ENCODE measurements at regions not wholly inside any gene's neighbourhood (a gene's known extent, or its start where the extent isn't known, plus 50 kb on each side); places are given as distances from the start of the nearest gene placed in this dataset.

DNA sequence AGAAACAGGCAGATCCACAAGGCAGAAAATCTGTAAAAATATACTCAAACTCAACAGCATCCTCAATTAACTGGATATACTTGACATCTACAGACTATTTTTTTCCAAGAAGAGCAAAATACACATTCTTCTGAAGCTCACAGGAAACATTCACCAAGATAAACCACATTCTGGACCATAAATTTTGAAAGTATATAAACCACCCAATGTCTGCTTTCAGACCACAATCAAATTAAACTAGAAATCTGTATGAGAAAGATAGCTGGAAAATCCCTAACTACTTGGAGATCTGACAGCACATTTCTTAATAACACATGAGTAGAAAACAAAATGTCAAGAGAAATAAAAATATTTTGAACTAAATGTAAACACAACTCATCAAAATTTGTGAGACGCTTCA, 195.5 kb downstream of the ERMARD start:
- TF ChIP-seq SIN3A (IDR thresholded peaks at IDR 0.05; ENCODE audit: borderline replicate concordance, insufficient read depth, low read length) = no peak
- TF ChIP-seq, protein P1, sequence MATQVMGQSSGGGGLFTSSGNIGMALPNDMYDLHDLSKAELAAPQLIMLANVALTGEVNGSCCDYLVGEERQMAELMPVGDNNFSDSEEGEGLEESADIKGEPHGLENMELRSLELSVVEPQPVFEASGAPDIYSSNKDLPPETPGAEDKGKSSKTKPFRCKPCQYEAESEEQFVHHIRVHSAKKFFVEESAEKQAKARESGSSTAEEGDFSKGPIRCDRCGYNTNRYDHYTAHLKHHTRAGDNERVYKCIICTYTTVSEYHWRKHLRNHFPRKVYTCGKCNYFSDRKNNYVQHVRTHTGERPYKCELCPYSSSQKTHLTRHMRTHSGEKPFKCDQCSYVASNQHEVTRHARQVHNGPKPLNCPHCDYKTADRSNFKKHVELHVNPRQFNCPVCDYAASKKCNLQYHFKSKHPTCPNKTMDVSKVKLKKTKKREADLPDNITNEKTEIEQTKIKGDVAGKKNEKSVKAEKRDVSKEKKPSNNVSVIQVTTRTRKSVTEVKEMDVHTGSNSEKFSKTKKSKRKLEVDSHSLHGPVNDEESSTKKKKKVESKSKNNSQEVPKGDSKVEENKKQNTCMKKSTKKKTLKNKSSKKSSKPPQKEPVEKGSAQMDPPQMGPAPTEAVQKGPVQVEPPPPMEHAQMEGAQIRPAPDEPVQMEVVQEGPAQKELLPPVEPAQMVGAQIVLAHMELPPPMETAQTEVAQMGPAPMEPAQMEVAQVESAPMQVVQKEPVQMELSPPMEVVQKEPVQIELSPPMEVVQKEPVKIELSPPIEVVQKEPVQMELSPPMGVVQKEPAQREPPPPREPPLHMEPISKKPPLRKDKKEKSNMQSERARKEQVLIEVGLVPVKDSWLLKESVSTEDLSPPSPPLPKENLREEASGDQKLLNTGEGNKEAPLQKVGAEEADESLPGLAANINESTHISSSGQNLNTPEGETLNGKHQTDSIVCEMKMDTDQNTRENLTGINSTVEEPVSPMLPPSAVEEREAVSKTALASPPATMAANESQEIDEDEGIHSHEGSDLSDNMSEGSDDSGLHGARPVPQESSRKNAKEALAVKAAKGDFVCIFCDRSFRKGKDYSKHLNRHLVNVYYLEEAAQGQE (IDR thresholded peaks at IDR 0.05; ENCODE audit: insufficient read depth in 1 of 2, low read depth in 2 of 2, low read length in 2 of 2) = no peak
- no peak for TF ChIP-seq TAF1 (IDR thresholded peaks at IDR 0.05; ENCODE audit: borderline replicate concordance, insufficient read depth, low read length)
- TF ChIP-seq POLR2AphosphoS5 (IDR thresholded peaks at IDR 0.05; ENCODE audit: low read depth, low read length) = no peak
- no peak for TF ChIP-seq FOXP2 (optimal IDR thresholded peaks at IDR 0.05; ENCODE audit: borderline replicate concordance, extremely low read depth, extremely low read length, insufficient read depth)

DNA sequence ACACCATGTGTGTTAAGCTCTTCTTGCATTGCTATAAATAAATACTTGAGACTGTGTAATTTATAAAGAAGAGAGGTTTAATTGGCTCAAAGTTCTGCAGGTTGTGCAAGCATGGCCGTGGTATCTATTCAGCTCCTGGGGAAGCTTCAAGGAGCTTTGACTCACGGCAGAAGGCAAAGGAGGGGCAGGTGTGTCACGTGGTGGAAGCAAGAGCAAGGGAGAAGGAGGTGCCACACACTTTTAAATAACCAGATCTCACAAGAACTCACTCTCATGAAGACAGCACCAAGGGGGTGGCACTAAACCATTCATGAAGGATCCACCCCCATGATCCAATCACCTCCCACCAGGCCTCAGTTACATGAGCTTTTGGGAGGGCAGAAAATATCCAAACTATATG, 193.7 kb downstream of the ERMARD start:
- TF ChIP-seq POLR2AphosphoS5 (IDR thresholded peaks at IDR 0.05; ENCODE audit: low read depth, low read length) (no peak), FOXP2 (optimal IDR thresholded peaks at IDR 0.05; ENCODE audit: borderline replicate concordance, extremely low read depth, extremely low read length, insufficient read depth) (no peak), TAF1 (IDR thresholded peaks at IDR 0.05; ENCODE audit: borderline replicate concordance, insufficient read depth, low read length) (no peak), SIN3A (IDR thresholded peaks at IDR 0.05; ENCODE audit: borderline replicate concordance, insufficient read depth, low read length) (no peak)
- TF ChIP-seq, protein P1 (IDR thresholded peaks at IDR 0.05; ENCODE audit: insufficient read depth in 1 of 2, low read depth in 2 of 2, low read length in 2 of 2) = no peak

DNA sequence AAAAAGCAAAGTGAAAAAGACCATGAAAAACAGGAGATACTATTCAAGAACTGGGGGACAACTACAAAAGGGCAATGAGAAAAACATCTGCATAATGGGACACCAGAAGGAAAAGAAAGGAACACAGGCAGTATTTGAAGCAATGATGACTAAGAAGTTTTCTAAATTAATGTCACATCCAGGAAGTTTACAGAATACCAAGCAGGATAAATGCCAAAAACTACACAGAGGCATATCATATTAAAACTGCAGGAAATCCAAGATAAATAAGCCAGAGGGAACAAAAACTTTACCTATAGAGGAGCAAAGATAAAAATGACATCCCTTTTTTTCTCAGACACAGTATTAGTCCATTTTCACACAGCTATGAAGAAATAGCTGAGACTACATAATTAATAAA, 193.0 kb downstream of the ERMARD start:
- TF ChIP-seq POLR2AphosphoS5 (IDR thresholded peaks at IDR 0.05; ENCODE audit: low read depth, low read length) (no peak), TAF1 (IDR thresholded peaks at IDR 0.05; ENCODE audit: borderline replicate concordance, insufficient read depth, low read length) (no peak), SIN3A (IDR thresholded peaks at IDR 0.05; ENCODE audit: borderline replicate concordance, insufficient read depth, low read length) (no peak), FOXP2 (optimal IDR thresholded peaks at IDR 0.05; ENCODE audit: borderline replicate concordance, extremely low read depth, extremely low read length, insufficient read depth) (no peak)
- TF ChIP-seq, protein P1 (IDR thresholded peaks at IDR 0.05; ENCODE audit: insufficient read depth in 1 of 2, low read depth in 2 of 2, low read length in 2 of 2) = no peak

DNA sequence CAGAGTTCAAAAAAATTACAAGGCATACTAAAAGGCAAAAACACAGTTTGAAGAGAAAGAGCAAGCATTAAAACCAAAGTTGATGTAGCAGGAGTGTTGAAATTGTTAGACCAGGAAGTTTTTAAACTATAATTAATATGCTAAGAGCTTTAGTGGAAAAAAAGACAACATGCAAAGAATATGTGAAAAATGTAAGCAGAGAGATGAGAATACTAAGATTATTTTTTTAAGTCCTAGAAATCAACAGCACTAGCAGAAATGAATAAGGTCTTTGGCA, 192.6 kb downstream of the ERMARD start:
- TF ChIP-seq, protein P1 (IDR thresholded peaks at IDR 0.05; ENCODE audit: insufficient read depth in 1 of 2, low read depth in 2 of 2, low read length in 2 of 2) = no peak
- no peak for TF ChIP-seq SIN3A (IDR thresholded peaks at IDR 0.05; ENCODE audit: borderline replicate concordance, insufficient read depth, low read length)
- no peak for TF ChIP-seq FOXP2 (optimal IDR thresholded peaks at IDR 0.05; ENCODE audit: borderline replicate concordance, extremely low read depth, extremely low read length, insufficient read depth)
- no peak for TF ChIP-seq TAF1 (IDR thresholded peaks at IDR 0.05; ENCODE audit: borderline replicate concordance, insufficient read depth, low read length)
- TF ChIP-seq POLR2AphosphoS5 (IDR thresholded peaks at IDR 0.05; ENCODE audit: low read depth, low read length) = no peak
